GM19455 (cell line): ENCODE measurements at regions not wholly inside any gene's neighbourhood (a gene's known extent, or its start where the extent isn't known, plus 50 kb on each side); places are given as distances from the start of the nearest gene placed in this dataset.
"Not testable (repeated sequence)": the region's sequence is repeated elsewhere in the genome, so short reads cannot be mapped to it uniquely, and the experiment has no call there.

Source experiments
- ATAC-seq: cut with Tn5 transposase; IDR thresholded peaks from one replicate; pipeline ENCODE4 v1.9.1; 2021; ENCODE audit not compliant: unreplicated experiment

DNA sequence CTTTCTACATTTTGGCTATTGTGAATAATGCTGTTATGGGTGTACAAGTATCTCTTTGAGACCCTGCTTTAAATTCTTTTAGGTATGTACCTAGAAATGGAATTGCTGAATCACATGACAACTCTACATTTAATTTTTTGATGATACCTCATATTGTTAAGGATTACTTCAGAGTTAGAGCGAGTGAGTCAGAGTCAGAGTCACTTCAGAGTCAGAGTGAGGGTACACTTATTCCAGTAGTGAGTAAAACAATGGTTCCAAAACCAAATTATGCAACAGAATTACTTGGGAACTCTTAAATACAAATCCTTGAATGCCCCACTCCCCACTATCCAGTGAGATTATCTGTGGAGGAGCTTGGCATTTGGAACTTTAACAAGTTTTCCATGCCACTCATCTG lies 50.3 kb upstream of the SNRK start:
- no peak for ATAC-seq

DNA sequence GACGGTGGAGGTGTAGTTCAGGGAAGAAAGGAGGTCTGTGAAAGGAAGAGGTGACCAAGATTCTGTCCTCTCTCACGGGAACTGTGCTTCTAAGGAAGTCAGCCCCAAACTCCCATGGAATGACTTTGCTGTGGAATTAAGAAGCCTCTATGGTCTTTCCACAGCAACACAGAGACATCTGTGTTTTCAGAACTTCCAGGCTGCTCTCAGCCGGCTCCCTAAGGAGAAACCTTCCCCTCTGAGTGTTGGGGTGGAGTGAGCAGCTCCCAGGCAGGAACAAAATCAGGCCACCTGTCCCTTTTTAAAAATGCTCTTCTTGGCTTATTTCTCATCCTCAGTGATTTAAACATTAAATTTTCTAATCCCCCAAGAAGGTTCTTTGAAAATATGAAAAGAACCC lies 53.3 kb upstream of the SNRK start:
- no peak for ATAC-seq

DNA sequence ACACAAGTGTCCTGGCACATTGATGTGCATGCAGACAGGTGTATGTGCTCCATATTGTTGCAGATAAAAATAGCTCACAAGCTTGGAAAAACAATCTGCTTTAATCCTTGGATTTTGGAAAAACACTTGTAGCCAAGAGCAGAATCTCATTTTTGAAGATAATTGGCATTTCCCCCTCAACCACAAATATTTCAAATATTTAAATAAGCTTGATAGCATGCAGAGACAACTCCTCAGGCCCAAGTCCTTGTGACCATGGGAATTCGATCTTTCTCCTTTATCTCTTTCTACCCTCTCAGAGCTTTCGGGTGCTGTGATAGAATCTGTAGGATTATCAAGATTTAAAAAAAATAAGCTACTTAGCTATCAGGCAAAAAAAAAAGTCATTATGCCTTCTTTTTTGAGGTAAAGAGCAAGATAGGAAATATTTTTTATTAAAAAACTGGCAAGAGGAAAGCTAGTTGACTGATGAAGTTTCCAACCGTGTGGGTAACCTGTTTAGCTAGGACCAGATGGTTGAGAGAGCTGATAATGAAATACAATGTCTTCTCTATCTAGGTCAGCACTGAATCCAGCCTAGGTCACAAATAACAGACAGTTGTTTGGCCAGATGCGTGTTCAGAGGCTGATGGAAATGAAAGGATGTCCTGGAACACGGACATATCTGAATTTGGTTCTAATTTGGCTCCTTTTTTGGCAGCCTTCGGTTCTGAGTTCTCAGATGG lies 54.9 kb upstream of the SNRK start:
- no peak for ATAC-seq

DNA sequence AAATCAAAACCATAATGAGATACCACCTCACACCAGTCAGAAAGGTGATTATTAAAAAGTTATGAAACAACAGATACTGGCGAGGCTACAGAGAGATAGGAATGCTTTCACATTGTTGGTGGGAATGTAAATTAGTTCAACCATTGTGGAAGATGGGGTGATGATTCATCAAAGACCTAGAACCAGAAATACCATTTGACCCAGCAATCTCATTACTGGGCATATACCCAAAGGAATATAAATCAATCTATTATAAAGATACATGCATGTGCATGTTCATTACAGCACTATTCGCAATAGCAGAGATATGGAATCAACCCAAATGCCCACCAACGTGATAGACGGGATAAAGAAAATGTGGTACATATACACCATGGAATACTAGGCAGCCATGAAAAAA lies 56.5 kb upstream of the SNRK start:
- not testable (repeated sequence) for ATAC-seq

DNA sequence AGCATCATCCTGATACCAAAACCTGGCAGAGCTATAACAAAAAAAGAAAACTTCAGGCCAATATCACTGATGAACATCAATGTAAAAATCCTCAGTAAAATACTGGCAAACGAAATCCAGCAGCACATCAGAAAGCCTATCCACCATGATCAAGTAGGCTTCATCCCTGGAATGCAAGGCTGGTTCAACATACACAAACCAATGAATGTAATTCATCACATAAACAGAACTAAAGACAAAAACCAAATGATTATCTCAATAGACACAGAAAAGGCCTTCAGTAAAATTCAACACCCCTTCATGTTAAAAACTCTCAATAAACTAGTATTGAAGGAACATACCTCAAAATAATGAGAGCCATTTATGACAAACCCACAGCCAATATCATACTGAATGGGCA lies 58.7 kb upstream of the SNRK start:
- not testable (repeated sequence) for ATAC-seq

DNA sequence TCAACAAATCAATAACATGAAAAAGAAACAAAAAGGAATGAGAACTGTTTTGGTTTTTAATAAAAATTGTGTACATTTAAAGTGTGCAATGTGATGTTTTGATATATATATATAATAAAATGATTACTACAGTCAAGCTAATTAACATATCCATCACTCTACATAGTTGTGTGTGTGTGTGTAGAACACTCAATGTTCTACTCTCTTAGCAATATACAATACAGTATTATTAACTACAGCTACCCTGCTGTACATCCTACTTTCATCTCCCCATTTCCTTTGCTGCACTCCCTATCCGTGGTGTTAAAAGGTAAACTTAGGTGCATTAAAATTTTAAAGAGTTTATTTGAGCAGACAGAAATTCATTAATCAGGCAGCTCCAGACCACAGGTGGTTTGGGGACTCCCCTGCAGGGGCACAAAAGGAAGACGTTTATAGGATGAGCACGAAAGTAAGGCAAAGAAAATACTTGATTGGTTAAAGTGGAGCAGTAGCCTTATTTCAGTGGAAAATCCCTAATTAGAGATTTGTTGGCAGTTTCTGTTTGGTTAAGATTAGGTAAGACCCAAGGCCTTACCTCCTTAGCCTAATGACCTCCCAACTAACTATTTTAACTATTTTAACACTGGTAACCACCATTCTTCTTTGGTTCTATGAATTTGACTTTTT lies 61.8 kb upstream of the SNRK start:
- no peak for ATAC-seq

DNA sequence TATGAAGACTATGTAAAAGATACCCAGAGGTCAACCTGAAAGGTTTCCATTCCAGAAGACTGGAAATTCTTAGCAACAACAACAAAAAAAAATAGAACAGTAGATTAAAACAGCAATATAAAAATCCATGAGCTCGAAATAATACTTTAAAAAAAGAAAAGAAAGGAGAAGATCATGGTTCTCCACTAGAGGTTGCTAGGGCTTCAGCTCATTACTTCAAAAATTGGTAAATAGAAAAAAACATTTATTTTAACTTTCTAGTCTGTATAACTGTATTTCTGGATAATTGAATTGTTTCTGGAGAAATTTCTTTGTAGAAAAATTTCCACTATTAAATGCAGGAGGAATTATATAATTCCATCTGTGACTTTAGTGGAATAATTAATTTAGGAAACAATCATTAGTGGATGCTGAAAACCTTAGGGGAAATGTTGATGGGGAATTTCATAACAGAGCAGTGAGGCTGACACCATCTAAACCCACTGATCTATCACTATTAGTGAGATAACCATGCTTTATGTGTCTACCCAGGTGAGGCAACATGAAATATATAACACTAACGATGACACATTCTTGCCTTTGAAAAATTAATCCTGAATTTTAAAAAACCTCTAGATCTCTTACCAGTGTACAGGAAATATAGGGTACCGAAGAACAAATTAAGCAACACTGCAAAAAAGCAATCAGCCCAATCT lies 62.5 kb upstream of the SNRK start:
- ATAC-seq: no peak

DNA sequence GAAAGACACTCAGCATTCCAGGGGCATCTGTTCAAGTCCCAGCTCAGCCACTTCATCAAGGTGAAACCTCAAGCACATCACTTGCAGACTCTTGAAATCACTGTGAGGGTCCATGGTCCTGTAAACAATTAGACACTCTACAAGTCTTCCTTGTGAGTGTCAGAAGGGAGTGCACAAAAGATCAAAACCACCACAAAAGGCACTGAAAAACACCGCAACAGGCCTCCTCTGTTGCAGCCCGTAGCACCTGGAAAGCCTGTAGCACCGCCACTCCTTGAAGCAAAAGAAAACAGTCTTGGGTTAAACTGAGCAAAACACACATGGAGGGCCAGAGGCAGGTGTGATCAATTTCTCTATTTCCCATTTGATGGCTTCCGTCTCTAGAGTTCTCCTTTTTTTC lies 63.8 kb upstream of the SNRK start:
- ATAC-seq: no peak

DNA sequence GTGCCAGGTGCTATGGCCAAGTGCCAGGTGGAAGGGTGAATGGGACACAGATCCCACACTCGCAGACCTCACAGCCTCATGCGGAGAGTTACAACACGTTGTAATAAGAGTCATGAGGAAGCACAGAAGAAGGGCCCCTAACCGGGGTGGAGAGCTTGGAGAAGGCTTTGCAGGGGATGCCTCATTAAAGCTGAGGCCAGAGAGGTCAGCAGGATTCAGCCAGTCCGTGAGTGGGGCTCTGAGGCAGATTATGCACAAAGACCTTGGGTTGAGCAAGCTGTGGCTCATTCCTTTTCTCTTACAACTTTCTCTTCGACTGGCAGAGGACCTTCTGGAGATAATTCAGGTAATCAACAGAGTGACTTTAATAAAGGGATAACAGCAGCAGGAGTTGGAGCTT lies 65.3 kb upstream of the SNRK start:
- ATAC-seq: no peak

DNA sequence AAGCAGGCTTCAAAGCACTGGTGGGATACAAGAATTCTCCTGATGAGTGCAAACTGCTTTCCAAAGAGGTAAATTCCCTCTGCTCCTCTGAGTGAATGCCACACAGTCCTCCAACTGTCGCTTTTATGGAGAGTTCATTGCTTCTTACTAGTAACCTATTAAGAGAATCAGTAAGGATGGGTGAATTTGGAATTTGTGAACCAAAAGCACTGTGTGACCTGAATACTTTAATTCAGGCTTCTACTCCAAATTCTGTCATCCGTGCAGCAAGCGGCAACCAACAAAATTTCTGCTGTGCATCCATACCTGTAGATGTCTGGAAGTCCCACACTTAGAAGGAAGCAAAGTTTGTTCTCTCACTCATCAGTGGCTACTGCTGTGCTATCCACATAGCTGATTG lies 66.7 kb upstream of the SNRK start:
- no peak for ATAC-seq

DNA sequence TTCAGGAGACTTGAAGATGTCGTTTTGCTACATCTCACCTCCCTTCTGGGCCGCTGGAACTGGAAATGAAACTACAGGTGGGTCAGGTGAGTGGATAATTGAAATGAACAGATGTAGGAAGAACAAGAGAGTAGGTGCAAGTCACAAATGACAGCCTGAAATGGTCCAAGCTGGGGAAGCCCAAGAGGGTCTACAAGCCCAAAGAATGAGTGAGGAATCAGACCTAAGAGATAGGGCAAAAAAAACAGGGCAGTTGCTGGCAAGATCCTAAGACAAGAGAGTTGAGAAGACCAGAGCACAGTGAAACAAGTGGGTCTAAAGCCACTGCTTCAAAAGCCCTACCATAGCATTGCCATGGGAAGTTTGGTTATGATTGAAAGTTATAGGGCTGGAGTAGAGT lies 67.4 kb upstream of the SNRK start:
- no peak for ATAC-seq

DNA sequence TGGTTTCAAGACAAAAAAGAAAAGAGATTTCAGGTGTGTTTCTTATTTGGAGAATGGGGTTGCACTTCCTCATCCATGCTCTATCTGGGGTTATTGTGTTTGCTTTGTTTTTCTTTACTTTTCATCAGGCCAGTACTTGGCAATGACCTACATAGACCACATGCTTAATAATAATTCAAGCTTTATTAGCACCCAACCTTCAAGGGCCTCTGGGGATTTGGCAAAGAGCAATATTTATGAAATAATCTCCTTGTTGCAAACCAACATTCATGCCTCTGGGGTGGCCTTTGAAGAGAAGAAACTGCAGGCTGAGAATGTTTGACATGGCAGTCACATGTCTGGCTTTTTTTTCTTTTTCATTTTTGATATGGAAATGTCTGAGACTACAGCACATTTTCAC lies 68.2 kb upstream of the SNRK start:
- ATAC-seq: no peak

DNA sequence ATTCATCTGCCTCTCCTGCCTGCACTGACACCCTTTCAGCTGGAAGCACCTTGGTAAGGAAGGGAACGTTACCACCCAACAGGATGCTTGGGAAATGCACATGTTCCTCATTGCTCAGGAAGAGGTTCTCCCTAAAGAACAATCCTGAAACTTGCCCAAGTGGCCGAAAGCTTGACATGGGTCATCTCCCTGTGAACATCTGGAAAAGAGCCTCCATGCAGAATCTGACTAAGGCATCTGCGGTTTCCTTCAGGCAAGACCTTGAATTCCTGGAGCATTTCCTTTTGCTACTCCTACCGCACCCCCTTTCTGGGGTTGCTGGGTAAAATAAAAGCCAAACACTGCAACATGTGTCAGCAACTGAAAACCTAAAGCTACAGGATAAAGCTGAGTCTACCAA lies 68.7 kb upstream of the SNRK start:
- ATAC-seq: no peak

DNA sequence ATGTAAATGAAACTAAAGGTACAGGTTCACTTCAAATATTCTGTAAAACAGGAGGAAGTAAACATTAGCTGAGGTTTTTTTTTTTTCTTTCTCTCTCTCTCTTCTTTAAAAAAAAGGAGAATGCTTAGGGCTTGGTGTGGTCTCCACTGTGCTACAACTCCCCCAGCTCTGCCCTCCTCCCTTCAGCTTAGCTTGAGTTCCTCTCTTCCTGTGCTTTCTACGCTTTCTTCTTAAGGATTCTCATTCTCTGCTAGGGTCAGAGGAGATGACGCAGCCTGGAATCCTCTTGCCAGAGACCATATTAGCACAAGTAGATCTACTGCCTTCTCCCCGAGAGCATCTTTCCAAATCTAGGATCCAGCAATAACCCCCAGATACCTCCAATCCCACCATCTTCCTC lies 69.1 kb upstream of the SNRK start:
- ATAC-seq: no peak

DNA sequence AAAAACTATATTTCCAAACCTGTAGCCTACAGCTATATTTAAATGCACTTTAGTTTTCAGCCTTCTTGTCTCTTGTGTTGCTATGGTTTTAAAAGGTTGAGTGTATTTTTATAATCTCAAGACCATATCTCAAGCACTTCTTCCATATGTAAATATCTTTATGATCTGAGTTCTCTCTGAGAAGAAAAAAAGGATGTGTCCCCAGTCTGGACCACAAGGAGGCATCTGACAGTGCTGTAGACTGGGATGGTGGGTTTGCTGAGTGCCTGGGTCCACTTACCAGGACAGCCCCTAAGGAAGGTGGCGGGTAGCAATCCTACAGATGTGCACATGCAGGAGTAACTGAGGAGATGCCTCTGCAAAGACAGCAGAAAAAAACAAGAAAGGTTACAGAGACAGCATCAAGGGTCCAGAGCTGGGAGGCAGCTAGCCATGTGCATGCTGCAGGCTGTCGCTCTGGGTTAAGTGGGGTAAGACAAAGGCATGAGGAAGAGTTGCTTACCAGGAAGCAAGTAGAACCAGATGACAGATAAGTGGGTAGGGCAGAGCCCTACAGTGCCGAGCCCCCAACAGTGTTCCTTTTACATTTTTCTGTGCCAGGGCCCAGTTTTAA lies 70.6 kb upstream of the SNRK start:
- ATAC-seq: no peak

DNA sequence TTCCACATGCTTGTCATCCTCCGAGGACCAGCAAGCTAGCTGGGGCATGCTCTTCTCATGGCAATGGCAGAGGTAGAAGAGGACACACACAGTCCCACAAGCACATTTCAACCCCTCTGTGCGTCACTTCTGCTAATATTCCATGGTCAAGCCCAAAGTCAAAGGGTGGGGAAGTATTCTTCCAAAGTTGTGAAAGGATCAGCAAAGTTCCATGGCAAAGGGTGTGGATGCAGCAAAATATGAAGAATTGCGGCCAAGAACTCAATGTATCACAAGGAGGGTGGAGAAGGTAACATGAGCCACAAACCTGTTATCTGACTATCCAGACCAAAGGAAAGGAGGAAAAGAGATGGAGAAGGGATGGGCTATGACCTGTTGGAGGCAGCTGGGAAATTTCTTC lies 71.2 kb upstream of the SNRK start:
- ATAC-seq: no peak

DNA sequence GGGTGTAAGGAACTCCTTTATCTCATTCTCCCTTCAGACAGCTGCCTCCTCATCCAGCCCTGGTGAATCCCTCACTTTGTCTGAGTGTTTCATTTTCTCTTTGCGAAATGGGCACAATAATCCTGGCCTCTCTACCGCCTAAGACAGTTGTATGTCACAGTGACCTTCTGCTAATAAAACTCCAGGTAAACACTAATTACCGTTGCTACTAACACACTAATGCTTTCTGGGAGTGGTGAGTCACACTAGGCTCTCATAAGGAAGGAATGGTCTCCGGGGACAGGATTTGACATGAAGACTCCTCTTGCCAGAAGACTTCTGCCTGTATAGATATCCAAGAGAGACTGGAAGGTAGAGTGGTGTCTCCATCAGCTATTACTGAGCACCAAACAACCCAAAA lies 71.7 kb upstream of the SNRK start:
- ATAC-seq: no peak

DNA sequence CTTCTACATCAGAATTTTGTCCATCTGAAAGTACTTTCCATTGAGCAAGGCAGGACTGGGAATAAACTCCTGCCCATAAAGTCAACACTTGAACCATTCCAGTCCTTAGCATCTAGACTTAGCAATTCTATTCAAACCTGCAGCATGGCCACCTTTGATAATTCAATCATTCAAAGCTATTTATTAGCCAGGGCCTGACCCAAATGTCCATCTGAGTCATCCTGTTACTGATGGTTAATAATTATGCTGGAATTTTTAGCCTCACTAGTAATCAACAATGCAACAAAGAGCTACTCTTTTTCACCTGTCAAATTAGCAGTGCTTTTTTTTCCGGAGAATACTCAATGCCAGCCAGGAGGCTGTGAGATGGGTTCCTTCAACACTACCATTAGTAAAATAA lies 72.7 kb upstream of the SNRK start:
- ATAC-seq: no peak

DNA sequence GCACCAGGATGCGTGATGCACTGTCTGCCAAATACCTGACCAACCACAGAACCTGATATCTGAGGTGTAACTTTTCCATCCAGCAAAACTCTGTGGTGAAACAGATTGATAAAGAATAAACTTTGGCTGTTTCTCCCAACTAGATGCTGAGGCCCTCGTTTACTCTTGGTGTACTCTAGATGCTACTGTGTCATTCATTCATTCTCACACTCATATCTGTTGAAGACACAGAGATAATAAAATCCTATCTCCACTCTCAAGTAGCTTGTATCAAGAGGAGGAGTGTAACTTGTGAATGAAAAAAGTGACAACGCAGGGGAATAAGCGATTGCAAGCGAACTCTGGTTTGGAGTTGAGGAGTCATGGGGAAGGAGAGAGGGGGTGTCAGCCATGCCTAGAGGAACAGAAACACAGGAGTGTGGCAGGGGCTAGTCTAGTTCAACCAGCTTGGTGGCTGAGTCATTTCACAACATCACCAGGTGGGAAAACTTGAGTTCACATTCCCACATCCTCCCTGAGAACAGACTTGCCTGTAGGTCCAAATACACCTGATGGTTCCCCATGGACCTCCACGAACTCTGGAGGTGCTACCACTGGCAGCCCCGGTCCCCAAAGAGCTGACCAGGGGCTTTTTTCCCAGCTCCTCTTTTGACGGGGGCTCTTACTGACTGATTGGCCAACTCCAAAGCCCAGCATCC lies 73.3 kb upstream of the SNRK start:
- no peak for ATAC-seq

DNA sequence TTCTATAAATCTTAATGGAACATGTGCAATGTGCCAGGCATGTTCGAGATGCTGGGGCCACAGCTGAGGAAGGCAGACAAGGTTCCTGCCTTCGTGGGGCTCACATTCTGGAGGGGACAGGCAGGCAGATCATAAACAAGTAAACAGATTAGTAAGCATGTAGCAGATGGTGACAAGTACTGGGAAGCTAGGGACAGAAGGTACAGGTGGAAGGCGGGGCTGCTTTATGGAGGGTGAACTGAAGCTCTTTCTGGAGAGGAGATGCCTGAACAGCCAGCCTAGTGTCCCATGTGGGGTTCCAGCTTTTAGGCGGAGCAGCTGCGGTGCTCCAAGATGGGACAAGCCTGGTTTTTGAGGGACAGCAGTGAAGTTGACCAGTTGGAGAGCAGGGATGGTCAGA lies 74.7 kb upstream of the SNRK start:
- ATAC-seq: no peak
